ENCODE measurements at regions not wholly inside any gene's neighbourhood (a gene's known extent, or its start where the extent isn't known, plus 50 kb on each side); places are given as distances from the start of the nearest gene placed in this dataset.

GRCh38 chr6:127019828-127020227 is 98.6 kb upstream of the RSPO3 start:
- no peak for DNase-seq

- no peak for DNase-seq
Measured at GRCh38 chr6:127022302-127022701, 96.2 kb upstream of the RSPO3 start.

- DNase-seq: no peak
Measured at GRCh38 chr6:127023001-127023778, 95.3 kb upstream of the RSPO3 start.

GRCh38 chr6:127026247-127026646 is 92.2 kb upstream of the RSPO3 start:
- DNase-seq: no peak

- no peak for DNase-seq
Measured at GRCh38 chr6:127030111-127030510, 88.4 kb upstream of the RSPO3 start.

- no peak for DNase-seq
Measured at GRCh38 chr6:127030836-127031235, 87.6 kb upstream of the RSPO3 start.

- no peak for DNase-seq
Measured at GRCh38 chr6:127031511-127031910, 87.0 kb upstream of the RSPO3 start.

GRCh38 chr6:127032971-127033370 is 85.5 kb upstream of the RSPO3 start:
- DNase-seq: no peak

- DNase-seq: no peak
Measured at GRCh38 chr6:127051571-127052260, 66.8 kb upstream of the RSPO3 start.

GRCh38 chr6:127053032-127053874 is 65.2 kb upstream of the RSPO3 start:
- no peak for DNase-seq

- DNase-seq: no peak
Measured at GRCh38 chr6:127053875-127054235, 64.6 kb upstream of the RSPO3 start.

GRCh38 chr6:127058027-127058426 is 60.4 kb upstream of the RSPO3 start:
- DNase-seq: no peak

GRCh38 chr6:127058936-127059335 is 59.5 kb upstream of the RSPO3 start:
- peak; percentile 13 to 41 for DNase-seq
